DND-41 (cell line): ENCODE measurements at regions not wholly inside any gene's neighbourhood (a gene's known extent, or its start where the extent isn't known, plus 50 kb on each side); places are given as distances from the start of the nearest gene placed in this dataset.

ENCODE experiments used
- CTCF ChIP-seq: IDR thresholded peaks from 2 replicates; pipeline ENCODE4 v1.5.1; 2012; ENCODE audit warnings: borderline replicate concordance, low read length, moderate library complexity, mild to moderate bottlenecking; ENCODE audit not compliant: poor library complexity, severe bottlenecking; ENCODE audit errors: extremely low read depth
- EZH2 ChIP-seq: IDR thresholded peaks from 3 replicates; pipeline ENCODE4 v1.6.1; 2012; ENCODE audit warnings: borderline replicate concordance, low read depth, mild to moderate bottlenecking, moderate library complexity, low read length, inconsistent platforms; ENCODE audit not compliant: severe bottlenecking

GRCh38 chr4:188296331-188296730, 157.1 kb downstream of the TRIML1 start:
- TF ChIP-seq CTCF (no peak), EZH2 (no peak)
